ENCODE measurements at regions not wholly inside any gene's neighbourhood (a gene's known extent, or its start where the extent isn't known, plus 50 kb on each side); places are given as distances from the start of the nearest gene placed in this dataset.
A peak's percentile ranks its signal among the peaks of the same experiment; 100 is the strongest.
"Not testable (repeated sequence)": the region's sequence is repeated elsewhere in the genome, so short reads cannot be mapped to it uniquely, and the experiment has no call there.

- DNase-seq: no peak
Measured at GRCh38 chr1:184854036-184854435, 99.4 kb upstream of the EDEM3 start.

GRCh38 chr1:184851822-184852746 lies 97.4 kb upstream of the EDEM3 start:
- no peak for DNase-seq

GRCh38 chr1:184843732-184844495 lies 89.3 kb upstream of the EDEM3 start:
- no peak for DNase-seq

GRCh38 chr1:184840596-184840995 lies 85.9 kb upstream of the EDEM3 start:
- no peak for DNase-seq

- DNase-seq: peak; percentile 93
Measured at GRCh38 chr1:184838504-184838951, 83.9 kb upstream of the EDEM3 start.

GRCh38 chr1:184836934-184837895 lies 82.6 kb upstream of the EDEM3 start:
- DNase-seq: no peak

GRCh38 chr1:184836141-184836540 lies 81.5 kb upstream of the EDEM3 start:
- DNase-seq: peak; percentile 59

GRCh38 chr1:184833994-184834393 lies 79.3 kb upstream of the EDEM3 start:
- DNase-seq: not testable (repeated sequence)

GRCh38 chr1:184832517-184832916 lies 77.9 kb upstream of the EDEM3 start:
- no peak for DNase-seq

GRCh38 chr1:184829496-184829895 lies 74.8 kb upstream of the EDEM3 start:
- DNase-seq: not testable (repeated sequence)

- DNase-seq: no peak
Measured at GRCh38 chr1:184828369-184828717, 73.7 kb upstream of the EDEM3 start.

GRCh38 chr1:184827600-184828368 lies 73.1 kb upstream of the EDEM3 start:
- DNase-seq: peak; percentile 82

- no peak for DNase-seq
Measured at GRCh38 chr1:184826001-184826400, 71.3 kb upstream of the EDEM3 start.

GRCh38 chr1:184825571-184825970 lies 70.9 kb upstream of the EDEM3 start:
- no peak for DNase-seq

- DNase-seq: no peak
Measured at GRCh38 chr1:184824691-184825323, 70.1 kb upstream of the EDEM3 start.

- DNase-seq: no peak
Measured at GRCh38 chr1:184823080-184823479, 68.4 kb upstream of the EDEM3 start.

- DNase-seq: no peak
Measured at GRCh38 chr1:184822267-184822666, 67.6 kb upstream of the EDEM3 start.

- no peak for DNase-seq
Measured at GRCh38 chr1:184821658-184822057, 67.0 kb upstream of the EDEM3 start.

- DNase-seq: peak; percentile 11
Measured at GRCh38 chr1:184820956-184821355, 66.3 kb upstream of the EDEM3 start.

- no peak for DNase-seq
Measured at GRCh38 chr1:184820218-184820750, 65.6 kb upstream of the EDEM3 start.

GRCh38 chr1:184818646-184819045 lies 64.0 kb upstream of the EDEM3 start:
- no peak for DNase-seq
